Adrenal gland (tissue), 5 donors: ENCODE measurements at regions not wholly inside any gene's neighbourhood (a gene's known extent, or its start where the extent isn't known, plus 50 kb on each side); places are given as distances from the start of the nearest gene placed in this dataset.

ENCODE experiments used
- CTCF ChIP-seq, 6 experiments: fragments of 450-650 bp in 4 of 6; fragments of 200-600 bp in 2 of 6; sonication (generic) in 1 of 6; IDR thresholded peaks; 1 replicate in 5 of 6; 2 replicates in 1 of 6; pipeline versions ENCODE4 v1.5.1 to v1.8.0; 2016 to 2021; ENCODE audit warnings: antibody characterized with exemption in 6 of 6, mild to moderate bottlenecking in 2 of 6, moderate library complexity in 1 of 6
- POLR2A ChIP-seq, 2 donors: fragments of 450-650 bp; IDR thresholded peaks; one replicate each; pipeline ENCODE4 v1.6.1; 2017; ENCODE audit warnings: antibody characterized with exemption in 2 of 2, mild to moderate bottlenecking in 2 of 2, moderate library complexity in 1 of 2
- donor health status: DM: no; HTN: no; CAD: no.

GRCh38 chr2:41504532-41504931 is 543.3 kb upstream of the PKDCC start:
- TF ChIP-seq CTCF (IDR thresholded peaks at IDR 0.05) (no peak), POLR2A (IDR thresholded peaks at IDR 0.05) (no peak)
